ENCODE measurements at regions not wholly inside any gene's neighbourhood (a gene's known extent, or its start where the extent isn't known, plus 50 kb on each side); places are given as distances from the start of the nearest gene placed in this dataset.

DNA sequence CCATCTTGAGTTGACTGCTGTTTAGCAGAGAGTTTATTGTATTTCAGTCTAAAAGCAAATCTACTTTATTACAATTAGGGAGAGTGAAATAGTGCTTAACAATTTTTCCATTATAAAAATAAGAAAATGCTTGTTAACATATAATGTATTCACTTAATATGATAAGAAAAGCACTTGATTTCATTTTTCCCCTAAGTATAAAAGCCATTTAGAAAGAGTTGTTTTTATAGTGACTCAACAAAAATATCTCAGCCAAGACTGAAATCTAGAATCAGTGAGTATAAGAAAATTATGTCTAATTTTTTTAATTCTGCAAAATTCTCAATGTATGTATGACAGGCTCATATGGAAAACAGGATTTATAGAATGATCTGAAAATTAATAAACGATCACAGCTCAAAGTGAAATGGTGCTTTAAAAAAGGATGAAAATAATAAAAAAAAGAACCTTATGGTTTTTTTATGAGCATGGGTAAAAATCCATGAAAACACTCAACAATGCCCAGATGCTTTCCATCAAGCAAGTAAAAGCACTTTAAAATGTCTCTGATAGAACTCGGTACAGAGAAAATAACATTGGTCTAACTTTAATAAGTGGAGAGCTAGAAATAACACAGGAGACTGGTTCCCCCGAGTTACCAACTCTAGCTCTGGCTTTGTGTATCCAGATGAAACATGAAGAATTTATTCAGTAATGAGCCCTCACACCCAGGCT is 1057.8 kb upstream of the WWC1 start:
- no peak for DNase-seq

- no peak for DNase-seq
Observed at GRCh38 chr5:167241436-167242067, 1049.9 kb upstream of the WWC1 start.

- no peak for DNase-seq
Observed at GRCh38 chr5:167242701-167243100, 1048.7 kb upstream of the WWC1 start.

GRCh38 chr5:167243463-167243862 is 1048.0 kb upstream of the WWC1 start:
- no peak for DNase-seq

GRCh38 chr5:167244583-167244982 is 1046.9 kb upstream of the WWC1 start:
- DNase-seq: peak; percentile 69 to 78

DNA sequence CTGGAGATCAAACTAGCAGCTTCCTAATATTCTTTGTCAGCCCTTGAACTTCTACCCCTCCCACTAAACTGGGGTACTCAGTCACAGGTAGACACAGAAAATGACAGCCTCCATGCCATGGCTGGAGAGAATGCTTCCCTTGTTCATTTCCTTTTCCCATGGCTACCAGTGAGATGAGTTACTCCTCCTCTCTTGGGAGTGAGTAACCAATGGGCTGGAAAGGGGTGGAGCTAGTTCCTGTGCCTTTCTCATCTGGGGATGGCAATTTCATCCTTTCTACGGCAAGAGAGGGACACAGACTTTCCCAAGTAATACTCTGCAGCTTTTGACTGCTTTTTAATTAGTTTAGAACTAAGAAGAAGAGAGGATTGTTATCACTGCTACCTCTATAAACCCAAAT is 1045.6 kb upstream of the WWC1 start:
- no peak for DNase-seq

DNA sequence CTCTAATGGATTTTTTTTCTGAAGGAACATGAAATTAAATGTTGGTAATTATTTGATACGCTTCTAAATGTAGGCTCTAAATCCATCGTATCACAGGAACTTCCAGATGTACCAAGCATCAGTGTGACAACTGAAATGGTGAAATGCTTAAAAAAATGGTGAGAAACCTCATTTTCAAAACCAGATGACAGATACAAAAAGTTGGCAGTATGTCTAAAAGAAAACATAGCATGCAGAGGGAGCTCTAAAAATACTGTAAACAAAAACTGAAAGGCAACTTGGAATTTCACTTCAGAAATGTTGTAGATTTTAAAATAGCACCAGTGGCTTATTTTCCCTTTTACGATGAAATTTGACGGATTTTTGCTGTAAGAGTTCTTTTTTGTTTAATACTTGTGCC is 1043.6 kb upstream of the WWC1 start:
- DNase-seq: no peak

- no peak for DNase-seq
Observed at GRCh38 chr5:167248257-167248656, 1043.2 kb upstream of the WWC1 start.

DNA sequence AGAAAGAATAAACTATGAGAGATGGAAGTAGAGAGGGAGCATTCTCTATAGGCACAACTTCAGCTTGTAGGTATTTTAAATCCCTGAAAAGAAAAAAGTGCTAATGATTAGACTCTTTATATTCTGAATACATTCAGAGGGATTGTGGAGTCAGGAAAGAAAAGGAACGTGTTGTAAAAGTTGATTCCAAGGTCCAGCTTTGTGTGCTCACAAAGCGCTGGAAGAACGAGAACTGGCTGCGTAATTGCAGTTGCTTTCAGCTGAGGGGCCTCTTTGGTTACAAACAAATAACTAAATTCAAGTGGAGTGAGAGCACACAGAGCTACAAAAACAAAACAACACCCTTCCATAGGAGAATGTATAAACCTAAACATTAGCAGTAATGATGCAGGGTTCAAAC is 1040.4 kb upstream of the WWC1 start:
- no peak for DNase-seq

- no peak for DNase-seq
Observed at GRCh38 chr5:167254132-167254531, 1037.3 kb upstream of the WWC1 start.

DNA sequence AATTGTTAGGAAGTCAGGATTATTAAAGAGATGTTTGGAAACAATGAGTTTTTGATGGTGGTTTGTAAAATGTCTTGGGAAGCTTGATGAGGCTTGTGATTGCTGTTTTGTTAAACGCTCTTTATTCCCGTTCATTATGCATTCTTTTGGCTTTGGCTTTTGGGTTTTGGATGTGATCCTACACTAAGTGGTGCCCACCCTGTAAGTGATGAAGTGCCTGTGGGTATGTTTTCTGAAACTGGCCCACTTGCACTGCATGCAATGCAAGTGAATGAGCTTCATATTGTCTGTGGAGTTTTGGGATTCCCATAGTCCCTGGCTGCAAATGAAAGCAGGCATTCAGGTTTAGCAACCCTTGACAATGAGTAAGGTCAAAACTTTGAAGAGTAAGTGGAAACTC is 1035.5 kb upstream of the WWC1 start:
- DNase-seq: no peak

DNA sequence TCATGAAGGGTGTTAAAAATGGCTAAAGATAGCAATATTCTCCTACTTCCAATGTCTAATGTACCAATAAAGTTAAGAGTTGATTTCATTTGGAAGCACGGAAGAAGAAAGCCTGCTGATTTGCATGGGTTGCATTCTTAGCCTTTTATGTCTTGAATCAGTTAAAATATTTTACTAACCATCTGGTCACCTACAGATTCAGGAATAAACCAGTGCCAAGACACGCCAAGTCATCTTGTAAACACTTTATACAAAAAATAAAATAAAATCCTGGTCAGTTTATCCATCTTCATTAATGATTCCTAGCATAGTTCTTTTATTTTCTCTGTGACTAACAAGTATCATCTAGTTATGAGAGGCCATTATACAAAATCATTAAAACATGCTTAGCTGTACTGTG is 1031.6 kb upstream of the WWC1 start:
- DNase-seq: no peak

DNA sequence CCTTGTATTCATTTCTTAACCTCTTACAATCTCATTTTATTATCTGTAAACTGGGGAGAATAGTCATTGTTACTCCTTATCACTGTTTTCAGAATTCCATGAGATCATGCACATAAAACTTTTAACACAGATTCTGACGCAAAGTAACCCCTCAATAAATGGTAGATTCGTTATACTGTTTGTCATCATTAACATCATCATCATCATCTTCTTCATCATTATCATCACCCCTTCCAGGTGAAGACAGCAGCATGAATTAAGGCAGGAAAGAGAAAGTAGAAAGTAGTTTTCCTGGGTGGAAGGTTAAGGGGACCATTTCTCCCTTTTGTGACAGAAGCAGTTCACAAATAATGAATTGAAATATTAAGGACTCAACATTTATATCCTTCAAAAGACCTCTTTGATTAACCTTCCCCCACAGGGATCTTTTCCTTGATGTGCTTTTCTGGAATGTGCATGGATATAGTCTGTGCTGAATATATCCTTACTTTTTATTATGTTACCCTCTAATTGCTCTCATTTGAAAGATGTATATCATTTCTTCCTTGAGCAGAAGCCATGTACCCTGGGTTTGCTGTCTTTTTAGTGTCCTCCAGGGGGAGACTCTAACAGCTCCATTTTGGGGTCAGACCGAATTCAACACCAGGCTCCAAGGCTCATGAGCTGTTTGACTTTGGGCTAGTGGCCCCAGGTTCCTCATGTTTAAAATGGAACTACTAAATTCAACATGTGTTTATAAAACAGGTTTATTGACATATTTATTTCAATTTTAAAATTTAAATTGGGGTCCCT is 1029.9 kb upstream of the WWC1 start:
- DNase-seq: peak in 1 of 2 experiments; percentile 14

- DNase-seq: no peak
Observed at GRCh38 chr5:167263185-167263584, 1028.3 kb upstream of the WWC1 start.

- DNase-seq: no peak
Observed at GRCh38 chr5:167264348-167264747, 1027.1 kb upstream of the WWC1 start.

DNA sequence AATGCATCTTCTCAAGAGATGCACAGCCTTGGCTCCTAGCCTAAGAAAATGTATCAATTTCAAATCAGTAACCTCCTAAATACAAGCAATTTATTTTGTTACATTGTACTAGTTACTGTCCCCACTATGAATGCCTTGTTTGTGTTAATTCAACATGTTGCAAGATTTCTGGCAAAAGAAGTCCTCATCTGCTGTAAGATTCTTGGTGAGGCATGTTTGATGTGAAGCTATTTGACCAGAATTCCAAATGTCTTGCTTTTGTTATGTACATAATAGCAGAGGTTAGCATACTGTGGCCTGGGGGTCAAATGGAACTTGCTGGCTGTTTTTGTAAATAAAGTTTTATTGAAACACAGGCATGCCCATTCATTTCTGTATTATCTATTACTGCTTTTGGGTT is 1023.1 kb upstream of the WWC1 start:
- DNase-seq: no peak

GRCh38 chr5:167269146-167269545 is 1022.3 kb upstream of the WWC1 start:
- no peak for DNase-seq

- no peak for DNase-seq
Observed at GRCh38 chr5:167271081-167271480, 1020.4 kb upstream of the WWC1 start.

DNA sequence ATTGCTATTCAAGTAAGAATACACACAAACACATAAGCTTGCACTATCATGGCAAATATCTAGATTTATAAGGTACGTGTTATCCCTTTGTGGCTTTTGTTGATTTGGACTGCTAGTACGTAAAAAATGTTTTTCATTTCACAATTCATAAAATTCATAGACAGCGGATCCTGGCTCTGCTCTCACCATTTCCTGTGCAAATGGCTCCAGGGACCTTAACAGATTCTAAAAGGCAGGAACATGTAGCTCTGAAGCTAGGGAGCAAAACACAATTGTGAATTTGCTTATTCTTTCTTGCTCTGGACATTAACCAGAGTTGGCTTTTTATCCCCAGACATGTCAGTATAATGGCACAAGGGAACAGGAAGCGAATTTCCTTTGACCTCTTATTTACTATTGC is 1019.9 kb upstream of the WWC1 start:
- no peak for DNase-seq

- DNase-seq: no peak
Observed at GRCh38 chr5:167280111-167280510, 1011.3 kb upstream of the WWC1 start.

GRCh38 chr5:167281925-167282324 is 1009.5 kb upstream of the WWC1 start:
- DNase-seq: no peak

GRCh38 chr5:167283691-167284090 is 1007.8 kb upstream of the WWC1 start:
- no peak for DNase-seq

- DNase-seq: no peak
Observed at GRCh38 chr5:167284222-167284890, 1007.1 kb upstream of the WWC1 start.

DNA sequence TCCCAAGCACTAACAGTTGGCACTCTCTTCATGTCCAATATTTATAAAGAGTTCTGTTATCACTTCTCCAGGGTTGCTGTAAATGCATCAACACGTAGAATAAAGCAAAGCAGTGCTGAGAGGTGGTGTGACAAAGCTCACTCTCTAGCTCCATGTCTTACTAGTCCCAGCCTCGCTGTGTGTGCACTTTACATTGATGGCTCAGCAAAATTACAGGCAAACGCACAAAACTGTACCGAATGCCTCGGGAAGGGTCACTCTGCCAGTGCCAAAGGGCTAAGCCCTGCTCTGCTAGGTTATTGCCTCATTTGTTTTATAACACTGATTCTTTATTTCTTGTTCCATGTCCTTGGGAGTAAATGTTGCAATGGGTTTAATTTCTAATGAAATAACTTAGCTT is 1005.9 kb upstream of the WWC1 start:
- DNase-seq: no peak

All from NCI-H524 (cell line).